ENCODE measurements at regions not wholly inside any gene's neighbourhood (a gene's known extent, or its start where the extent isn't known, plus 50 kb on each side); places are given as distances from the start of the nearest gene placed in this dataset.

GRCh38 chr4:30956916-30957315, 236.7 kb downstream of the PCDH7 start:
- Histone ChIP-seq H3K27me3 (no peaks in the 10 kb centered on the region), H3K4me1 (no peaks in the 10 kb centered on the region), H3K27ac (no peak overlapping the region), H3K4me3 (no peak overlapping the region), H3K9me3 (no peaks in the 10 kb centered on the region), H3K36me3 (no peaks in the 10 kb centered on the region)
- TF ChIP-seq CTCF (IDR thresholded peaks at IDR 0.05): no peak
- ATAC-seq (no peak), DNase-seq (no peak)
- intact Hi-C loops (cut with DNase I): no loop called here

- DNase-seq (no peak), ATAC-seq (no peak)
- no peak for TF ChIP-seq CTCF (IDR thresholded peaks at IDR 0.05)
- Histone ChIP-seq H3K36me3 (no peaks in the 10 kb centered on the region), H3K27ac (no peak overlapping the region), H3K4me1 (no peaks in the 10 kb centered on the region), H3K9me3 (no peaks in the 10 kb centered on the region), H3K4me3 (no peak overlapping the region), H3K27me3 (no peaks in the 10 kb centered on the region)
- intact Hi-C loops (cut with DNase I): no loop called here
Observed at GRCh38 chr4:30957706-30958105, 237.5 kb downstream of the PCDH7 start.

- no peak overlapping the region for H3K4me3 ChIP-seq
- intact Hi-C loops (cut with DNase I): no loop called here
- H3K27me3 ChIP-seq: no peaks in the 10 kb centered on the region
- no peak for TF ChIP-seq CTCF (IDR thresholded peaks at IDR 0.05)
- H3K4me1 ChIP-seq: no peaks in the 10 kb centered on the region
- DNase-seq: no peak
- no peak for ATAC-seq
- no peaks in the 10 kb centered on the region for H3K9me3 ChIP-seq
- no peaks in the 10 kb centered on the region for H3K36me3 ChIP-seq
- no peak overlapping the region for H3K27ac ChIP-seq
Observed at GRCh38 chr4:30959781-30960485, 239.8 kb downstream of the PCDH7 start.

- Histone ChIP-seq H3K9me3 (no peaks in the 10 kb centered on the region), H3K27ac (no peak overlapping the region), H3K4me3 (no peak overlapping the region), H3K4me1 (no peaks in the 10 kb centered on the region), H3K27me3 (no peaks in the 10 kb centered on the region), H3K36me3 (no peaks in the 10 kb centered on the region)
- no peak for ATAC-seq
- DNase-seq: no peak
- TF ChIP-seq CTCF (IDR thresholded peaks at IDR 0.05): no peak
- intact Hi-C loops (cut with DNase I): no loop called here
Observed at GRCh38 chr4:30962939-30963338, 242.8 kb downstream of the PCDH7 start.

- no peak for TF ChIP-seq CTCF (IDR thresholded peaks at IDR 0.05)
- no peak overlapping the region for H3K27ac ChIP-seq
- no peak overlapping the region for H3K4me3 ChIP-seq
- H3K36me3 ChIP-seq: no peaks in the 10 kb centered on the region
- no peaks in the 10 kb centered on the region for H3K9me3 ChIP-seq
- no peaks in the 10 kb centered on the region for H3K27me3 ChIP-seq
- intact Hi-C loops (cut with DNase I): no loop called here
- no peak for ATAC-seq
- DNase-seq: no peak
- no peaks in the 10 kb centered on the region for H3K4me1 ChIP-seq
Observed at GRCh38 chr4:30968926-30969325, 248.8 kb downstream of the PCDH7 start.

- no peaks in the 10 kb centered on the region for H3K9me3 ChIP-seq
- DNase-seq (no peak), ATAC-seq (no peak)
- intact Hi-C loops (cut with DNase I): no loop called here
- no peaks in the 10 kb centered on the region for H3K4me1 ChIP-seq
- no peaks in the 10 kb centered on the region for H3K36me3 ChIP-seq
- no peak overlapping the region for H3K4me3 ChIP-seq
- H3K27ac ChIP-seq: no peak overlapping the region
- no peaks in the 10 kb centered on the region for H3K27me3 ChIP-seq
- no peak for TF ChIP-seq CTCF (IDR thresholded peaks at IDR 0.05)
Observed at GRCh38 chr4:30972542-30972941, 252.4 kb downstream of the PCDH7 start.
